Epidermal melanocyte (primary cell): ENCODE measurements at regions not wholly inside any gene's neighbourhood (a gene's known extent, or its start where the extent isn't known, plus 50 kb on each side); places are given as distances from the start of the nearest gene placed in this dataset.

Source experiments
- DNase-seq: peaks from one replicate; pipeline ENCODE4 v3.0.0; 2011; ENCODE audit warnings: low spot score; ENCODE audit not compliant: insufficient read length

DNA sequence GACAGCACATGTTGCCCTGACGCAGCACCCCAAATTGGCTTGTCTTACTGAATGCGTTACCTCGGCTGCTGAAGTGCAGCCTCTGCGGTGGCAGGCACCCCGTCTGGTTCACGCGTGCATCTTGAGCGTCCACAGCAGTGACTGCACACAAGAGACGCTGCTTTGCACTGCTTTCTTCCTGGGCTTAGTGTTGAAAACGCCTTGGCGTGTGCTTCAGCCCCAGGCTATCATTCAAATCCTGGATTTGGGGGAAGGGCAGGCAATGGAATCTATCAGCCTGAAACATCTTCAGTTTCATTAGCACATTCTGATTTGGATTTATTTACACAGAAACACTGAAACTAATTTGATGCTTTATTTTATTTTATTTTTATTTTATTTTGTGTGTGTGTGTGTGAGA is 342.7 kb downstream of the SMOC2 start:
- no peak for DNase-seq

DNA sequence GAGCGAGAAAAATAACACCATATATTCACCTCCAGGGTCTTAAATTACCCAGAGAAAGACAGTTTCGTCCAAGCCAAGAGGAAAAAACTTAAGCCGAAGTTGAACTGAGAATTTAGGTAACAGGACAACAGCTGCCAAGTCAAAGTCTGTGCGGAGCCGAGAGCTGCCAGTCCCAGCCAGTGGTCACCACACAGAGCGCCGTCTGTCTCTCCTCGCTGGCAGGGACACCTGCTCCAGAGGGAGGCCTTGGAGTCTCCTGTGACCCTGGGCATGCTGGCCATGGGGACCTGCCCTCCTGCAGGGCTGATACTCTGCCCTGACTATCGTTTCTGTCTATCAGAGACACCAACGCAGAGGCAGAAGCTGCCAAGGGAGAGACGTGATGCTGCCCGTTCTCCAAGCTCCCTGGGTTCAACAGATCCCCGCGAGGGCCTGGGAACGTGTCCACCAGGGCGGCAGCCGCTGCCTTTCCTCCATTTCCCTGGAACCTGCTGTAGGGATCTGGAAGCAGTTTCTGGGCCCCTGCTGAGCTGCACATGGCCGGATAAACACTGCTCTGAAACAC is 341.3 kb downstream of the SMOC2 start:
- DNase-seq: no peak

DNA sequence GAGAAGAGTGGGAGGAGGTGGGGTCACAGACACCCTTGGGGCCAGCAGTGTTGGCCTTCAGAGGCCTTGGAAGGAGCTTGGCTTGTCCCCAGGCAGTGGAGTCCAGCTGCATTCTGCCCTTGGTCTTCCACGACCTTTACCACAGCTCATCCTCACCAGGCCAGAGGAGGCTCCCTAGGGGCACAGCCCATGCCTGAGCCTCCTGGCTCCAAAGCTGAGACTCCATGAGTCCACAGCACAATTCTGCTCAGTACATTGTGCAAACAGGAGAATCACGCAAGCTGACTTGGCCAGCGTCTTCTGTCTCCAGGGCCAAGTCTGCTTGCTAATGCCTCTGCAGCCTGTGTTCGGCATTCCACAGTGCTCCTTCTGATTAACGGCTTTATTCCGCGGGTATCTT is 337.2 kb downstream of the SMOC2 start:
- DNase-seq: no peak

DNA sequence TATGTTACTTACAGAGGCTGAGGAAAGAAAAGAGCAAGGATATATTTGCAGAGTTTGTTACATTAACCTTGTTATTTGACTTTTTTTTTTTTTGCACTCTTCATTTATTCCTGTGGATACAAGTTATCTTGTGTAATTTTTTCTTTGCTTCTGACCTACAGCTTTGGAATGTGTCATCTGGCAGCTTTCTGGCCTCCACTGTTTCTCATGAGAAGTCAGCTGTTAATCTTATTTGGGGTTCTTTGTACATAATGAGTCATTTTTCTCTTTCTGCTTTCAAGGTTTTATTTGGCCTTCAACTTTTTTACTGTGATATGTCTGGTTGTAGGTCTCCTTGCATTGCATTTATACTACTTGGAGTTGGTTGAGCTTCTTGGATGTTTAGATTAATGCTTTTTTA is 333.4 kb downstream of the SMOC2 start:
- no peak for DNase-seq

DNA sequence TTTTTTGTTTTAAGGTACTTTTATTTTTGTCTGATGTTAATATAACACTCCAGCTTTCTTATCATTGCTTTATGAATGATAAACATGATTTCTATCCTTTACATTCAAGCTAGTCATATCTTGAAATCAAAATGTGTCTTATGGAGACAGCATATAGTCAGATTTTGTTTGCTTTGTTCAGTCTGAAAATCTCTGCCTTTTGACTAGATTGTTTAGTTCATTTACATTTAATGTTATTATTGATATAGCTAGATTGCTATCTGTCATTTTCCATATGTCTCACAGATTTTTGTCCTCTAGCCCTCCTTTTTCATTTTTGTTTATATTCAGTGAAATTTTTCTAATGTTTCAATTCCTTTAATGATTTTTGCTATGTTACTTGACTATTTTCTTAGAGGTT is 332.8 kb downstream of the SMOC2 start:
- DNase-seq: no peak

DNA sequence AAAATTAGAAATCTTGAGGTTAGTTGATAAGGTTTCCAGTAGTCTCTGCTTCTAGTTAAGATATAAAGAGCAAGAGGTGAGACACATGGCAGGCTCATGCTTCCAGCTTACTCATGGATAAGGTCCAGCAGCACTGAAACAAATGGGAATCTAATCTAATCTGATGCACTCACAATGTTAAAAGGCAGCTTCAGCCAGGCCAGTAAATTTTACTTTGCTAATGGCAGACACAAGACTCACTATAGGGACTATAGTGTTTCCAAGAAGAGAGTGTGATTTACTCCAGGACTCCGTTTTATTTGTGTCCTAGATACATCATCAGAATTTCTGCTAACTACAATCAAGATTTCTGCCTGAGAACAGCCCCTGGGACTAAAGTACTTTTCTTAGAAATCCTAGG is 324.8 kb downstream of the SMOC2 start:
- DNase-seq: no peak

DNA sequence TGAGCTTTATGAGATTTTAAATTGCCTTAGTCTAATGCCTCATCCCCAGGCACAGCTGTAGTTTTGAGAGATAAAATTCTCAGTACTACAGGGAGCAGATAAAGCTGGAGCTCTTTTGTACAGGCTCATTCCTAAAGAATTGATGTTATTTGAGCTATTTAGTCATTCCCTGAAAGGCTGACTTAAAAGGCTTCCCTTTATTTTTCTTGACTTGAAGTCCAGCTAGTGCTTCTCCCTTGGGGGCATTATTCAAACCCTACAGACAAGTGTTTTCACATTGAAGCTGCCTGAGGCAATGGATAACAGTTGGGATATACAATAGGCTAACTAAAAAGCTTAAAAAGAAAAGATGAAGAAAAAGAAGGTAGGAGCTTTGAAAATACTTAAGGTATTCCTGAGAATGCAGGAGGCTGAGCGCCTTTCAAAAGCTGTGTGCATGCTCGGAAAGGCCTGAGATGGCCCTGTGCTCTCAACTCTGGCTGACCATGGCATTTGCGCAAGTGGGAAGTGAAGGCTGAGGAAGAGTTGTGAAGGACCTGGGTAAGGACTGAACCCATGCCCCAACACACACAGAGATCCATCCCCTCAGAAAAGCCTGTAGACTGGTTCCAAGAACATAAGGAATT is 315.1 kb downstream of the SMOC2 start:
- no peak for DNase-seq

DNA sequence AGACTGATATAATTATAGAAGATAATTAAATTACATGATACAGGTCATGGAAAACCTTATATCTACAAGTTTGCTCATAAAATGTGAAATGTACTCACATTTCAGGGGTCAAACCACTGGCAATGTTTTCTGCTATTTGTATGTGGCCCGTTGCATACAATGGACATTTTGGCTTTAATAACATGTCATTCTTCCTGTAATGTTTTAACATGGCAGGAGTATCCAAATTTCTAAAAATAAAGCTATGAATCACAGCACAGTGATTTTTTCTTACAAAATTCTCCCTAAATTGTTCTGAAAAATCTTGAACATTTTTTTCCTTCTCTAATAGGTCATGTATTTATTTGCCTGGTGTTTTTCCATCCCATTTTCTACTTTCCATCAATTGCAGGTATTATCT is 305.7 kb downstream of the SMOC2 start:
- DNase-seq: no peak

DNA sequence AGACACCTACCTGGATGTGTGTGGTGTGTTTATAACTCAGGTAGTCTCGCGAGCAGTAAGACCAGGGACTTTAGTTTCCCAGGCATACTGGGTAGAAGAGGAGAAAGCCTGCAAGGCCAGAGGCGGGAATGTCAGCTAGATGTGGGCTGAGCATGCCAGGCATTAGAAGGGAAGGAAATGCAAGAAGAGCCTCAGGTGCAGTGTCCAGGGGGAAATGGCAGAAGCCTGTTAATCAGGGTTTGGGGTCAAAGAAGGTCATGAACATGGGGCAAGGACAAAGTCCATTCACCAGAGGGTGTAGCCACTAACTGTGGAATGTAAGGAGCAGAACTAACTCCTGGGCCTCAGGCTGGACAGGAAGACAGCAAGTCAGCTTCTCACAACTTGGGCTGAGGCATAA is 305.0 kb downstream of the SMOC2 start:
- no peak for DNase-seq

DNA sequence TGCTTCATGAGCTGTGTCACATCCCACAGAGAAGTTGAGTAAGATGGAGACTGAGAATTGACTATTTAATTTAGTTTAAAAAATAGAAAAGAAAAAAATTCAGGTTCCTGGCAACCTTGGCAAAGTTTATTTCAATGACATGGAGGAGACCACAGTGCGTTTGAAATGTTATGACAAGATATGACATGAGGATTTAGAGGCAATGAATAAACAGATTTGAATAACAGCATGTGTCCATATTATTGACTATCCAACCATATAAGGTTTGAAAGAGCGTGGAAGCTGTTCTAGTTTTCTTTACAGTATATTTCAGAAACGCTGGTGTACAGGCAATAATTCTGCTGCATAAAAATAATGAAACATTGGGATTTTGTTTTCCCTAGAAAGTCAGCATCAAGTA is 303.9 kb downstream of the SMOC2 start:
- no peak for DNase-seq

DNA sequence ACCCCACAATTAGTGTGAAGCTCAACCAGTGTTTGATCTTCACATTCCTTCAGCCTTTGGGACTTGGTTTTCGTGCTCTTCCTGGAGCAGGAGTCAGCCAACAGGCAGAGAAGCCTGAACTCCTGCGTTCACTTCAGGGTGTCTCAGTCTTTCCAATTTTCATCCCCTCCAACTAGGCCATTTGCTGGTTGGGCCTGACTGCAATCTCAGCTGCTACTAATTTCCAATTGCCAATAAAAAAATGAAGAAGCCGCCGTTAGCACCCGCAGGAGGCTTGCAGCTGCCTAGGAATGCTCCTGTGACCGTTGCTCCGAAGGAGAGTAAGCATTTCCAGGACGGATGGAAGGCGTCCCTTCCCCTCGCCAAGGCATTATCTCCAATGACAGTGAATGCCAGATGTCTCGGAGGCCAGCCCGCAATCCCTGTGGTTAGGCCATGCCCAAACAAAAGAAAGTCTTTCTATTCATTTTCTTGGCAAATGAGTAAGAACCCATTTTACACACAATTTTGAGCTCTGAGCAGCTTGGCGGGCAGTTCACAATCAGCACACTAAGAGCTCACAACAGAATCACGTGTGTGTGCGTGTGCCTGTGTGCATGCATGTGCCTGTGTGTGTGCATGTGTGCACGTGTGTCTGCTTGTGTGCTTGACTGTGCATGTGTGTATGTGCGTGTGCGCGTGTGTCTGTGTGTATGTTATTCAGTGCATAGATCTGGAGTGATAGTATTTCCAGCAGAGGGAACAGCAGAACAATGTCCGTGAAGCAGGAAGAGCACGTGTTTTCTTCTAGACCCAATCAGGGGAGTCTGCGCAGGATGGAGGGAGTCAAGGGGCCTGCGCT is 301.2 kb downstream of the SMOC2 start:
- no peak for DNase-seq

DNA sequence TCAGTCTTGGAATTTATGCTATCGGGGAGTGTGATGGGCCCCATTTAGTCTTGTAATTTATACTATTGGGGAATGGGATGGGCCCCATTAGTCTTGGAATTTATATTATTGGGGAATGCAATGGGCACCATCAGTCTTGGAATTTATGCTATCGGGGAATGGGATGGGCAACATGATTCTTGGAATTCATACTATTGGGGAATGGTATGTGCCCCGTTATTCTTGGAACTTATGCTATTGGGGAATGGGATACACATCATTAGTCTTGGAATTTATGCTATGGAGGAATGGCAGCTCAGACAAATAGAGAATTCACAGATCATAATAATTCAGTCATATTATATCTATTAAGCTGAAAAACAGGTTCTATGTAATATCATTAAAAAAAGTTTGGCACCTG is 300.3 kb downstream of the SMOC2 start:
- no peak for DNase-seq

DNA sequence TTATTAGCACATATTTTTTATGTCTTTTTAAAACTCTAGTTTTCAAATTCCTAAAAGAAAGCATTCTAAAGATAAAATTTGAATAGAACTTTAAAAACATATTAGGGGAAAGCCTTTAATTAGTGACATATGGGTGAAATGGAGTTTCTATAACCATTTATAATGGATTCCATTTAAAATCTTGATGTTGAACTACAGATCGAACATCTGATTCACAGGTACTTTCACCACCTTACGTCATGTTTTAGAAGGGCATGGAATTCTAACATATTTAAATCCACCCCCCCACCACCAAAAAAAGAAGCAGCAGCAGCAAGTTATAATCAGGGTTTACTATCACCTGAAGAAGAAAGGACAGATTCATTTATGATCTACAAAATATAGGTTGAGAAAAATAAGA is 298.4 kb downstream of the SMOC2 start:
- no peak for DNase-seq

DNA sequence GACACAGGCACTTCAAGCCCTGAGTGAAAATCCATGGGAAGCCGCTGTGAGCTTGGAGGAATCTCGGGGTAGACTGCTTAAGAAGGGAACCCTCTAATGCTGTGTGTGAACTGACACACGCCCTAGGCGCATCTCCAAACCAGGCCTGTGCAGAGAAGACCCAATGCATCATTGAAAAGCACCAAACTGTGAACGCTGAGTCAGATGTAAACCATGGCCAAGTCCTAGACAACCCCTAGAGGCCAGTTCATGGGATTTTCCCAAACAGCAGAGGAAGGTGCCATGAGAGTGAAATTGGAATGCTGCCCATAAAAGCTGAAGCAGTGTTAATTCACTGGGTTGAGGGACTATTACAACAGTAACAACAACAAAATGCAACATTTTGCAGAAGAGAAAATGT is 296.5 kb downstream of the SMOC2 start:
- DNase-seq: no peak

DNA sequence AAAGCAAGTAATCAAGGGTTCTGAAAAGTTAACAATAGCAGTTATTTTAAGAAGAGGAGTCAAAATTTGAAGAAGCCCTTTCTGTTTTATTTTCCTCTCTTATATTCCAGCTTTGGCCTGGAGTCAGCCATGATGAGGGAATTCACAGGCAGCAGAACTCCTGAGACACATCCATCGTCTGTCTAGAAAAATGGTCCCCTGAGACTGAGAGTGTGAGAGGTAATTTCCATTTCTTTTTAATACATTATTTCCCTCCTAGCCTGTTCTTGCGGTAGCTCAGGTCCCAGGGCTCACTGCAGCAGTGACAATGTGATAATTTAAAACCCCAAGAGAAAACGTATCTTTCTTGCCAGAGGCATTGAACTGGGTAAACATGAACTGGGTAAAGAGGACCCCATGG is 296.0 kb downstream of the SMOC2 start:
- DNase-seq: no peak

DNA sequence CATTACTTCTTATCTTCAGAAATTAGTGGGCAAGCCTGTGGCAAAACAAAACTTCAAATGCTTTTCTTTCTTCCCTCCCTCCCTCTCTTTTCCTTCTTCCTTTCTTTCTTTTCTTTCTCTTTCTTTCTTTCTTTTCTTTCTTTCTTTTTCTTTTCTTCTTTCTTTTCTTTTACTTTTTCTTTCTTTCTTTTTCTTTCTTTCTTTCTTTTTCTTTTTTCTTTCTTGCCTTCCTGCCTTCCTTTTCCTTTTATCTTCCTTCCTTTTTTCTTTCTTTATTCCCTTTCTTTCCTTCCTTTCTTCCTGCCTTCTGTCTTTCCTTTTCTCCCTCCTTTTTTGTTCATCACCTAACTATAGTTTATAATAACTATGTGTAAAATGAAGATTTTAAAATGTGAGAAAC is 295.1 kb downstream of the SMOC2 start:
- DNase-seq: no peak

DNA sequence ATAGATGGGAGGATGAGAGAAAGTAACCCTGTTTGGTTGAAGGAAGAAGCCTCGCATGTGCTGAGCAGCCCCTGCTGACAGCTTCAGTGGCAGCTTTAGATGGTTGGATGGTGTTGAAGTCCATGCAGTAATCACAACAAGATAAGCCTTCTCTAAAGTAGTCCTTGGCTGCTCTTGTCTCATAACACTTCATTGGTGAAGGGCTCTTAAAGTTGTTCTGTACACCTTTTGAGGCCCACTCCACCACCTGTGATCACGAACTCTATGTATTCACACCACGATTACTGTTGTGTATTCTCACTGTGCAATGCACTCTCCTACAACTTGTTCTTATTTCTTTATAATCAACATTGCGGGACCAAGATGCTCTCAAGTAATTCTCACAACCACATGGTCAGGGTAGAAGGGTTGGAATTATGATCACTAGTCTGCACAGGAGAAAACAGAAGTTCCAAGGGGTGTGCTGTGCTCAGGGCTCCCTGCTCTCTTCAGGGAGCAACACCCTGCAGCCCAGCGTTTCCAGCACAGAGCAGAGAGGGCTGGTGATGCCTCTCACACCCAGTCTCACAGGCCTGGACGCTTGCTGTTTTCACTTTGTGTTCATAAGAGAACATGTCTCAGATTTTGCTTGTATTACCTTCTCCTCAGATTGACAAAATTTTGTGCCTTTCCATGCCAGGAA is 294.4 kb downstream of the SMOC2 start:
- no peak for DNase-seq

DNA sequence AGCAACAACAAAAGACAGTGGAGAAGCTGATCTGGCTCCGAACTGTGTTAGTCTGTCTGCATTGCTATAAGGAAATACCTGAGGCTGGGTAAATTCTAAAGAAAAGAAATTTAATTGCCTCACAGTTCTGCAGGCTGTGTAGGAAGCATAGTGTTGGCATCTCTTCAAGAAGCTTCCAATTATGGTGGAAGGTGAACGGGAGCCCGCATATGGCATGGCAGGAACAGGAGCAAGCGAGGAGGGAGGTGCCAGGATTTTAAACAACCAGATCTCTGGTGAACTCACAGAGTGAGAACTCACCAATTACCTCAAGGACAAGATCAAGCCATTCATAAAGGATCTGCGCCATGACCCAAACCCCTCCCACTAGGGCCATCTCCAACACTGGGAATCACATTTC is 293.5 kb downstream of the SMOC2 start:
- no peak for DNase-seq

DNA sequence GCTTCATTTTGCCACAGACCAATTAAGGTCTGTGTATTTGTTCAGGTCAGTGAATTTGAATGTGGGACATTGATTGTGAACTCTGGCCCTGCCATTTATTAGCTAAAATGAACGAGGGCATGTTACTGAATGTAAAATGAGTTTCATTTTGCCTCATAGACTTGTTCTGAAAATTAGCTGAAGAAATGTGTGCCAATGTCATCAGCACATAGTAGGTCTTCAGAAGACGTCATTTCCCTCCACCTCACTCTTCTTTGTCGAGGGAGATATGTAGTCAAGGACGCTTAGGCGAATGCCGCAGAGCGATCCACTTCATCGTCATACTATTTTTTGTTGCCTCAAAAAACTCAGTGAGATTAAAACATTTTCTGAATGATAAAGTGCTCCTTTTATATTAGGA is 291.7 kb downstream of the SMOC2 start:
- no peak for DNase-seq

DNA sequence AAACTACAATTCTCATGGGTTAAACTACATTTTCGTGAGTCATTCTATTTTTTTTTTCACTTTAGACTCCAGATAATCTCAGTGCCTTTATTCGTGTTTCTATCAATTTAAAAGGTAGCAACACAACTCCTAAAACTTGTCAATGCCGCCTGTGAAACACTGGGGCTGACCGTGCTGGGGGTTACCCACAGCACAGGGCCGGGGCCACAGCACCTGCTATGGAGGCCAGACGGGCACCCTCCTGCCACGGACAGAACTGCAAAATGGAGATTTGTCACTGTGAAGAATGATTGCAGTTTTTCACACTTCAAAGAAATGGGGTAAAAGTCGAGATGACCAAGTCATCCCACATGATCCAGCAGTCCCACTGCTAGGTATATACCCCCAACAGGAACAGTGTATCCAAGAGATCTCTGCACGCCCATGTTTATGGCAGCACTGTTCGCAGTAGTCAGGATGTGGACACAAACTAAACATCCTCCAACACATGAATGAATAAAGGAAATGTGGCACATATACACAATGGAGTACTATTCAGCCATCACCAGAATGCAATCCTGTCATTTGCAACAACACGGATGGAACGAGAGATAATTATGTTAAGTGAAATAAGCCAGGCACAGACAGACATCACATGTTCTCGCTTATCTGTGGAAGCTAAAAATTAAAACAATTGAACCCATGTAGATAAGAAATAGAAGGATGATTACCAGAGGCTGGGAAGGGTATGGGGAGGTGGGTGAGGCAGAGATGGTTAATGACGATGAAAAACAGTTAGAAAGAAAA is 290.1 kb downstream of the SMOC2 start:
- DNase-seq: no peak

DNA sequence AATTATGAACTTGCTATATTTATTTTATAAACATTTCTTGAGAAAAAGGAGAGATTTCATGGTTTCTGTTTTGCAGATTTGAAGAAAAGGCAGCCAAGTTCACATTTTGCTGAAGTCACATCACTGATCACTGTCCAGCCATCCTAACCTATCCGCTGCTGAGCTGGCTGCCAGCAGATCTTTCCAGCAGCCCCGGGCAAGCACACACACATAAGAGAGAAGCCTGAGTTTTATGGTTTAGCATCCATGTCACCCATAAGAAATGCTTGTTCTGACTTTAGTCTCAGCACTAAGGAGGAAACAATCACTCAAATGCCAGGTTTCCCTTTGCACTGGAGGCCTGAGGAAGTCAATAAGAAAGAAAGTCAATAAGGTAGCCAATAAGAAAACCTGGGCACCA is 287.1 kb downstream of the SMOC2 start:
- DNase-seq: no peak
